ENCODE measurements at regions not wholly inside any gene's neighbourhood (a gene's known extent, or its start where the extent isn't known, plus 50 kb on each side); places are given as distances from the start of the nearest gene placed in this dataset.

DNA sequence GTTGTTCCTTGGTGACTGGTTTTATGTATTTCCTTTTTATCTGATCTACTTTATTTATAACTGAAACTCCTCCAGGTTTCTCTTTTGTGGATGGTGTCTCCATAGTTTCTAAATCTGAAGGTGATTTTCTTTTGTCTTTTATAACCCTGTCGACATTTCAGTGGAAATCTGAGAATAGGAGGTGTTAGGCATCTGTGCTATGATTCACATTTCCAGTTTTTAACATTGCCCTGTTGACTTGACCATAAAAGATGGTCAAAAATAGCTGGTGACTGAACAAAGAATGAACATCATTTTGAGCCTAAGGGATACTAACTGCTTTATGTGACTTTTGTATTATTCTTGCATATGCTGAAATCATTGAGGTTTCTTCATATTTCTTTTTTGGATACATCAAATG lies 190.5 kb downstream of the PCSK1 start:
- TF ChIP-seq TCF7L2 (IDR thresholded peaks at IDR 0.05; ENCODE audit: low read depth, low read length) (no peak), POLR2AphosphoS5 (IDR thresholded peaks at IDR 0.05; ENCODE audit: low read depth, low read length) (no peak), CTCF (IDR thresholded peaks at IDR 0.05) (no peak), REST (IDR thresholded peaks at IDR 0.05; ENCODE audit: insufficient read depth in 1 of 2, low read depth in 2 of 2, low read length in 1 of 2) (no peak)
